ENCODE measurements at regions not wholly inside any gene's neighbourhood (a gene's known extent, or its start where the extent isn't known, plus 50 kb on each side); places are given as distances from the start of the nearest gene placed in this dataset.
A peak's percentile ranks its signal among the peaks of the same experiment; 100 is the strongest.

- no peaks in the 10 kb centered on the region for H3K36me3 ChIP-seq
- DNase-seq, result no peak
- 94 to 99% (median 97%) methylated on average over 3 of the region's 3 CpGs for WGBS, 5 donors
- no peak overlapping the region for H3K4me3 ChIP-seq
- H3K27ac ChIP-seq, result peak overlapping the region in 1 of 5 donors; percentile 73
- no peaks in the 10 kb centered on the region for H3K9me3 ChIP-seq
- TF ChIP-seq POLR2AphosphoS5 (IDR thresholded peaks at IDR 0.05) (no peak), POLR2A (IDR thresholded peaks at IDR 0.05) (no peak), EP300 (IDR thresholded peaks at IDR 0.05) (no peak)
- peaks cover 0 to 21% (median 11%) of the 10 kb centered on the region in 4 donors for H3K4me1 ChIP-seq
- H3K27me3 ChIP-seq, result no peaks in the 10 kb centered on the region
- intact Hi-C loops (cut with DNase I; ENCODE audit: low total_unique reads), result no loop called here
These were observed 57.3 kb upstream of the PPP1CB start for GRCh38 chr2:28694364-28694763.

GRCh38 chr2:28695245-28695647 lies 56.4 kb upstream of the PPP1CB start:
- peaks cover 0 to 21% (median 11%) of the 10 kb centered on the region in 4 donors for H3K4me1 ChIP-seq
- peak overlapping the region in 2 of 5 donors; percentile 12 to 73 for H3K27ac ChIP-seq
- intact Hi-C loops (cut with DNase I; ENCODE audit: low total_unique reads), result no loop called here
- peak in 1 of 2 donors; percentile 60 for DNase-seq
- 71 to 86% (median 84%) methylated on average over 4 of the region's 4 CpGs for WGBS, 5 donors
- TF ChIP-seq POLR2A (IDR thresholded peaks at IDR 0.05) (no peak), POLR2AphosphoS5 (IDR thresholded peaks at IDR 0.05) (peak in 1 of 3 donors; percentile 25), EP300 (IDR thresholded peaks at IDR 0.05) (no peak)
- no peaks in the 10 kb centered on the region for H3K36me3 ChIP-seq
- no peaks in the 10 kb centered on the region for H3K27me3 ChIP-seq
- H3K9me3 ChIP-seq, result no peaks in the 10 kb centered on the region
- H3K4me3 ChIP-seq, result no peak overlapping the region

GRCh38 chr2:28696261-28696660 lies 55.4 kb upstream of the PPP1CB start:
- Histone ChIP-seq H3K4me1 (peaks cover 0 to 21% (median 11%) of the 10 kb centered on the region in 4 donors), H3K27ac (no peak overlapping the region), H3K27me3 (no peaks in the 10 kb centered on the region), H3K9me3 (no peaks in the 10 kb centered on the region), H3K36me3 (no peaks in the 10 kb centered on the region), H3K4me3 (no peak overlapping the region)
- peak in 1 of 2 donors; percentile 39 for DNase-seq
- 63 to 82% (median 73%) methylated on average over 2 of the region's 2 CpGs for WGBS, 5 donors
- TF ChIP-seq EP300 (IDR thresholded peaks at IDR 0.05) (no peak), POLR2A (IDR thresholded peaks at IDR 0.05) (no peak), POLR2AphosphoS5 (IDR thresholded peaks at IDR 0.05) (no peak), CTCF (IDR thresholded peaks at IDR 0.05) (no peak)
- intact Hi-C loops (cut with DNase I; ENCODE audit: low total_unique reads), result no loop called here

- Histone ChIP-seq H3K4me1 (peaks cover 0 to 18% (median 2%) of the 10 kb centered on the region in 4 donors), H3K4me3 (no peak overlapping the region), H3K27ac (no peak overlapping the region), H3K36me3 (no peaks in the 10 kb centered on the region), H3K27me3 (no peaks in the 10 kb centered on the region), H3K9me3 (no peaks in the 10 kb centered on the region)
- DNase-seq, result no peak
- no peak for TF ChIP-seq EP300 (IDR thresholded peaks at IDR 0.05)
- 50 to 77% (median 64%) methylated on average over 1 of the region's 1 CpG for WGBS, 5 donors
- intact Hi-C loops (cut with DNase I; ENCODE audit: low total_unique reads), result no loop called here
These were observed 54.0 kb upstream of the PPP1CB start for GRCh38 chr2:28697602-28698149.

- H3K4me3 ChIP-seq, result no peak overlapping the region
- intact Hi-C loops (cut with DNase I; ENCODE audit: low total_unique reads), result no loop called here
- no peaks in the 10 kb centered on the region for H3K27me3 ChIP-seq
- 78 to 98% (median 88%) methylated on average over 3 of the region's 3 CpGs for WGBS, 5 donors
- TF ChIP-seq POLR2AphosphoS5 (IDR thresholded peaks at IDR 0.05) (no peak), POLR2A (IDR thresholded peaks at IDR 0.05) (no peak), CTCF (IDR thresholded peaks at IDR 0.05) (no peak), EP300 (IDR thresholded peaks at IDR 0.05) (no peak)
- H3K4me1 ChIP-seq, result peaks cover 0 to 19% (median 2%) of the 10 kb centered on the region in 4 donors
- no peak for DNase-seq
- no peak overlapping the region for H3K27ac ChIP-seq
- no peaks in the 10 kb centered on the region for H3K36me3 ChIP-seq
- no peaks in the 10 kb centered on the region for H3K9me3 ChIP-seq
These were observed 53.1 kb upstream of the PPP1CB start for GRCh38 chr2:28698545-28698944.

Data from stomach (tissue), 8 donors.